HG03159 (cell line): ENCODE measurements at regions not wholly inside any gene's neighbourhood (a gene's known extent, or its start where the extent isn't known, plus 50 kb on each side); places are given as distances from the start of the nearest gene placed in this dataset.

ENCODE experiments used
- ATAC-seq: cut with Tn5 transposase; IDR thresholded peaks from one replicate; pipeline ENCODE4 v1.9.1; 2021; ENCODE audit warnings: mild to moderate bottlenecking, moderate library complexity; ENCODE audit not compliant: unreplicated experiment

GRCh38 chr15:26477044-26477443 is 295.8 kb downstream of the GABRB3 start:
- ATAC-seq: no peak

GRCh38 chr15:26475554-26475953 is 297.3 kb downstream of the GABRB3 start:
- no peak for ATAC-seq

GRCh38 chr15:26472661-26473060 is 300.2 kb downstream of the GABRB3 start:
- no peak for ATAC-seq

- no peak for ATAC-seq
Measured at GRCh38 chr15:26461847-26462608, 310.8 kb downstream of the GABRB3 start.

GRCh38 chr15:26460165-26460564 is 312.7 kb downstream of the GABRB3 start:
- no peak for ATAC-seq

GRCh38 chr15:26455828-26456227 is 317.0 kb downstream of the GABRB3 start:
- ATAC-seq: no peak

GRCh38 chr15:26453914-26454313 is 319.0 kb downstream of the GABRB3 start:
- no peak for ATAC-seq

GRCh38 chr15:26451995-26452394 is 320.9 kb downstream of the GABRB3 start:
- no peak for ATAC-seq

GRCh38 chr15:26449291-26449690 is 323.6 kb downstream of the GABRB3 start:
- no peak for ATAC-seq

- ATAC-seq: no peak
Measured at GRCh38 chr15:26443321-26443720, 329.5 kb downstream of the GABRB3 start.

- no peak for ATAC-seq
Measured at GRCh38 chr15:26442680-26443079, 330.2 kb downstream of the GABRB3 start.

GRCh38 chr15:26439681-26440080 is 333.2 kb downstream of the GABRB3 start:
- no peak for ATAC-seq

GRCh38 chr15:26438718-26439117 is 334.1 kb downstream of the GABRB3 start:
- no peak for ATAC-seq

- ATAC-seq: no peak
Measured at GRCh38 chr15:26438316-26438715, 334.6 kb downstream of the GABRB3 start.

- ATAC-seq: no peak
Measured at GRCh38 chr15:26433818-26434217, 339.0 kb downstream of the GABRB3 start.

- no peak for ATAC-seq
Measured at GRCh38 chr15:26433060-26433459, 339.8 kb downstream of the GABRB3 start.

GRCh38 chr15:26421065-26421464 is 351.8 kb downstream of the GABRB3 start:
- ATAC-seq: no peak

- no peak for ATAC-seq
Measured at GRCh38 chr15:26395624-26396023, 377.2 kb downstream of the GABRB3 start.

GRCh38 chr15:26394801-26395200 is 378.1 kb downstream of the GABRB3 start:
- no peak for ATAC-seq

- no peak for ATAC-seq
Measured at GRCh38 chr15:26392956-26393355, 379.9 kb downstream of the GABRB3 start.

- no peak for ATAC-seq
Measured at GRCh38 chr15:26391567-26392194, 381.2 kb downstream of the GABRB3 start.

GRCh38 chr15:26382444-26383072 is 390.3 kb downstream of the GABRB3 start:
- no peak for ATAC-seq
